HG03095 (cell line): ENCODE measurements at regions not wholly inside any gene's neighbourhood (a gene's known extent, or its start where the extent isn't known, plus 50 kb on each side); places are given as distances from the start of the nearest gene placed in this dataset.
"Not testable (repeated sequence)": the region's sequence is repeated elsewhere in the genome, so short reads cannot be mapped to it uniquely, and the experiment has no call there.

Experiments used
- ATAC-seq: cut with Tn5 transposase; IDR thresholded peaks from one replicate; pipeline ENCODE4 v1.9.1; 2021; ENCODE audit warnings: moderate library complexity; ENCODE audit not compliant: unreplicated experiment

GRCh38 chr9:29616844-29617243 lies 2043.6 kb upstream of the C9orf72 start:
- no peak for ATAC-seq

GRCh38 chr9:29625292-29625731 lies 2052.0 kb upstream of the C9orf72 start:
- no peak for ATAC-seq

- no peak for ATAC-seq
These were observed 2052.7 kb upstream of the C9orf72 start for GRCh38 chr9:29625931-29626330.

- not testable (repeated sequence) for ATAC-seq
These were observed 2055.6 kb upstream of the C9orf72 start for GRCh38 chr9:29628856-29629255.

DNA sequence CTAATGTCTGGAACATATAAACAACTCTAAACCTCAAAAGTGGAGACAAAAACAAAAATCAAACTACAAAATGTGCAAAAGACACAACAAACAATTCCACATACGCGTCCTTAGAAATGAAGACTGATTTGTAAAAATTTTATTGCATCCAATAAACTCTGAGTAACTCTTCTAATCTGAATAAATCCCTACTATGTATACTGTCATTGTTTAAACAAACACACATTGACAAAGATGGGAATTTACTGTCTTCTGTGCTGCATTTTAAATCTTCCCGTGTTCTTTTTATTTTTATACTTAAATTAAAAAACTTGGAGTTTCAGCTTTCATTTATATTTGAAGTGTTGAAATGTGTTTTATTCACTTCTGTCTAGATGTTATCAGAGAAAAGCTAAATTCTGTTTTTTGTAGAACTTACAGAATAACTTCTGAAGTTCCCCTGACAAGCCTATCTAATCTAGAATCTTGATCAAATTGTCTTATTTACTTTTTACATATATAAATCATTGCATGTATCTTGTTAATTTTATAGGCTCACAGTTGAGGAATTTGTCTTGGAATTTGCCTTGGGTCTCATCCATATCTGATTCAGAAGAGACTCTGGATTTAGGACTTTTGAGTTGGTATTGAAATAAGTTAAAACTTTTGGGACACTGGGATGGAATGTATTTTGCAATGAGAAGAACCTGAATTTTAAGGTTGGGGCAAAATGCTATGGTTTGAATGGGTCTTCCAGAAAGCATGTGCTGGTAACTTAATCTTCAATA lies 2064.4 kb upstream of the C9orf72 start:
- ATAC-seq = no peak

GRCh38 chr9:29640507-29640906 lies 2067.2 kb upstream of the C9orf72 start:
- ATAC-seq = no peak

- no peak for ATAC-seq
These were observed 2071.2 kb upstream of the C9orf72 start for GRCh38 chr9:29644514-29644913.

GRCh38 chr9:29647451-29647850 lies 2074.2 kb upstream of the C9orf72 start:
- no peak for ATAC-seq

DNA sequence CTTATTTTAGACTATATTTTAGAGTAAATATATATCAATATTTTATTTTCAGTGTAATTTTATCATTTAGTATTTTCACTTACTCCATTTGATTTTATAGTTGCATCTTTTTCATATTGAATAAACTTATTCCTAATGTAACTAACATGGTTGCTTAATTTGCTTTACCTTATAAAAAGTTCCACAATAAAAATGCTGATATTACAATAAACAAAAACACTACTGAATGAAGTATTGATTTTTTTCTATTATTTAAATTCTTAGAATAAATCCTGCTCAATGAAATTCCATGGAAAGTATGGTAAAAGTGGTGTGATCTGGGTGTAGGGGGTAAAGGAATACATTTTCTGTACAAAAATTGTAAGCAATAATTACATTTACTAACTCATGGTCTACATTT lies 2074.9 kb upstream of the C9orf72 start:
- ATAC-seq = no peak

GRCh38 chr9:29648601-29649000 lies 2075.3 kb upstream of the C9orf72 start:
- ATAC-seq = no peak

GRCh38 chr9:29656641-29657406 lies 2083.5 kb upstream of the C9orf72 start:
- no peak for ATAC-seq

DNA sequence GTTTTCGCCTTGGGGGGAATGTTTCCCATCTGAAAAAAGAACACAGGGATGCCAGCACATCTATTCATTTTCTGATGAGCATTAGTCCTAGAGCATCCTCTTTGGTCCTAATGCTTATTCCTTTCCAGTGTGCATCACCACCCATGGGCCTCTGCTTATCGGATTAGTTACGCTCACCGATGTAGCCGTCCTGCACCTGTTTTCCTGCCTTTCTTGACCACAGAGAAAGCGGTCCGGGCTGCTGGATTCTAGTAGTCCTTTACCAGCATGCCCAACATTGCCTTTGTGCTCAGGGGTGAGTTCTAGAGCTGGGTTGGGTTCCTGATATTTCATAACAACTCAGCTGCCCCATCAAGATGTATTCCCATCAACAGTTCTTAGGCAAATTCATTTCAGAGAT lies 2084.5 kb upstream of the C9orf72 start:
- no peak for ATAC-seq

- no peak for ATAC-seq
These were observed 2085.7 kb upstream of the C9orf72 start for GRCh38 chr9:29659014-29659413.

GRCh38 chr9:29659736-29660135 lies 2086.5 kb upstream of the C9orf72 start:
- no peak for ATAC-seq

DNA sequence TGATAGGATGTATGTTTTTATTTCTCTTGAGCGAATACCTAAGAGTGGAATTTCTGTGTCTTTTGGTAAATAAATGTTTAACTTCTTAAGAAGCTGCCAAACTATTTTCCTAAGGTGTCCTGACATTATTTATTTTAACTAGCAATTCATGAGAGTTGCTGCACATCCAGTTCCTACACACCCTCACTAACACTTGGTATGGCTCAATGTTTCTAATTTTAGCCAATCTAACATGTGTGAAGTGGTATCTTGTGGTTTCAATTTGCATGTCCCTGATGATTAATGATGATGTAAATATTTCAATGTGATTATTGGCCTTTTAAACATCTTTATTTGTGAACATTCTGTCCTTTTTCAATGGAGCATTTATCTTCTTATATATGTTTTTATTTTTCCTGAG lies 2095.5 kb upstream of the C9orf72 start:
- ATAC-seq = no peak

DNA sequence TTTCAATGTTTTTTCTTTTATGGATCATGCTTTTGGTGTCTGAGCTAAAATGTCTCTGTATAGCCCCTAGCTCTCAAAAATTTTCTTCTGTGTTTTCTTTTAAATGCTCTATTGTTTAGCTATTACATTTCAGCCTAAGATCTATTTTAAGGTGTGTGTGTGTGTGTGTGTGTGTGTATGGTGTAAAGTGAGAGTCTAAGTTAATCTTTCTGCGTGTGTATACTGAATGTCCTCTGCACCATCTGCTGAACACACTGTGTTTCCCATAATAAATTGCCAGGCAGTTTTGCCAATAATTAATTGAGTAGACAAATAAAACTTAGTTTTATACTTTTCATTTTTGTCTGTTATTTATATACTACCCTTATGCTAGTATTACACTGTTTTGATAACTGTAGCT lies 2096.3 kb upstream of the C9orf72 start:
- ATAC-seq = no peak

- ATAC-seq = no peak
These were observed 2112.2 kb upstream of the C9orf72 start for GRCh38 chr9:29685531-29685930.

DNA sequence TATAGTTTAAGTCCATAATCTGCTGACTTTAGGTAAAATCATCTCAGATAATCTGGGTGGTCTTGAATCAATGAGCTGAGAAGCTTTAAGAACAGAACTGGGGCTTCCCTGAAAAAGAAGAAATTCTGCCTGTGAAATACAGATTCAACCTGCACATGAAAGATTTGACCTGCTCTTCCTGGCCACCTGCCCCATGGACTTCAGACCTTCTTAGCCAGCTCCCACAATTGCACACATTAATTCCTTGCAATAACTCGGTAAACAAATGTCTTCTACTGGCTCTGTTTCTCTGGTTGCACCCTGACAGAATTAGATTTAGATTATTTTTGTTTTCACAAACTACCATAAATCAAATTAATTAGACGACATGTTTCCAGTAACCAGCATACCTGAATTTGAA lies 2117.9 kb upstream of the C9orf72 start:
- no peak for ATAC-seq

- no peak for ATAC-seq
These were observed 2118.6 kb upstream of the C9orf72 start for GRCh38 chr9:29691758-29692407.

- ATAC-seq = no peak
These were observed 2123.7 kb upstream of the C9orf72 start for GRCh38 chr9:29697011-29697410.

- ATAC-seq = no peak
These were observed 2128.3 kb upstream of the C9orf72 start for GRCh38 chr9:29701559-29701958.

GRCh38 chr9:29701971-29702370 lies 2128.7 kb upstream of the C9orf72 start:
- ATAC-seq = no peak
